H1 (cell line): ENCODE measurements at regions not wholly inside any gene's neighbourhood (a gene's known extent, or its start where the extent isn't known, plus 50 kb on each side); places are given as distances from the start of the nearest gene placed in this dataset.

Source experiments
- CTCF ChIA-PET: fragments of 300-600 bp; sonication (Branson Sonifier 250); formaldehyde crosslinking; loops from one replicate; lab custom pipeline; 2021; ENCODE audit not compliant: partially characterized antibody; lab: Charles Lee
- POLR2A ChIA-PET: fragments of 300-600 bp; sonication (Branson Sonifier 250); formaldehyde crosslinking; loops from one replicate; lab custom pipeline; 2021; ENCODE audit warnings: inconsistent platforms; ENCODE audit not compliant: partially characterized antibody; lab: Charles Lee
- DNase-seq, 2 experiments: peaks; one replicate each; pipeline versions ENCODE4 v3.0.0 to v3.0.0-alpha.2; 2010 to 2022; ENCODE audit warnings: low spot score in 2 of 2, low read depth in 1 of 2, mixed read lengths in 1 of 2
- FAIRE-seq: peaks from 2 replicates; lab custom pipeline; 2011; peaks lifted over from hg19 to GRCh38; lab: Jason Lieb, UNC
- H2AFZ ChIP-seq: 2 replicates; pipeline ENCODE4 v1.8.1; 2012; ENCODE audit warnings: low read length, inconsistent platforms
- H2AK5ac ChIP-seq: 2 replicates; pipeline ENCODE4 v1.6.1; 2013; ENCODE audit warnings: low read depth, low read length
- H2BK120ac ChIP-seq: replicated peaks from 2 replicates; pipeline ENCODE3; 2013; ENCODE audit warnings: low read depth, low read length, inconsistent platforms
- H2BK12ac ChIP-seq: 2 replicates; pipeline ENCODE4 v1.6.1; 2013; ENCODE audit warnings: low read depth, low read length
- H2BK15ac ChIP-seq: 2 replicates; pipeline ENCODE4 v1.6.1; 2013; ENCODE audit warnings: low read length
- H2BK20ac ChIP-seq: 2 replicates; pipeline ENCODE4 v1.6.1; 2013; ENCODE audit warnings: low read length
- H2BK5ac ChIP-seq: 2 replicates; pipeline ENCODE4 v1.6.1; 2013; ENCODE audit warnings: low read depth, low read length
- H3K14ac ChIP-seq: 2 replicates; pipeline ENCODE4 v1.6.1; 2013; ENCODE audit warnings: inconsistent platforms; ENCODE audit not compliant: insufficient read length
- H3K18ac ChIP-seq: 2 replicates; pipeline ENCODE4 v1.6.1; 2013; ENCODE audit warnings: low read length; ENCODE audit errors: extremely low read depth
- H3K23ac ChIP-seq: 2 replicates; pipeline ENCODE4 v1.6.1; 2013; ENCODE audit warnings: inconsistent platforms; ENCODE audit not compliant: insufficient read length
- H3K23me2 ChIP-seq: 2 replicates; pipeline ENCODE4 v1.6.1; 2013; ENCODE audit warnings: low read depth, low read length
- H3K27ac ChIP-seq: 2 replicates; pipeline ENCODE4 v1.6.1; 2011; ENCODE audit warnings: low read depth, low read length, inconsistent platforms
- H3K27me3 ChIP-seq, 4 experiments: replicated peaks in 1 of 4; 1 replicate in 1 of 4; 2 replicates in 3 of 4; pipeline versions ENCODE4 v1.6.1 to v1.8.1; 2011 to 2013; ENCODE audit warnings: low read length in 3 of 4, mild to moderate bottlenecking in 3 of 4, inconsistent platforms in 2 of 4, mixed read lengths in 2 of 4, moderate library complexity in 1 of 4; ENCODE audit not compliant: control insufficient read depth in 3 of 4, insufficient read depth in 3 of 4; ENCODE audit errors: extremely low read depth in 1 of 4
- H3K36me3 ChIP-seq, 4 experiments: 2 replicates each; pipeline versions ENCODE4 v1.6.1 to v1.8.1; 2011 to 2013; ENCODE audit warnings: mild to moderate bottlenecking in 4 of 4, low read length in 3 of 4, moderate library complexity in 2 of 4, control low read depth in 1 of 4, inconsistent platforms in 1 of 4; ENCODE audit not compliant: insufficient read depth in 4 of 4, control insufficient read depth in 2 of 4
- H3K4ac ChIP-seq: replicated peaks from 2 replicates; pipeline ENCODE3; 2013; ENCODE audit warnings: low read length, low read depth, mixed read lengths, inconsistent platforms; ENCODE audit not compliant: insufficient read length
- H3K4me1 ChIP-seq, 4 experiments: replicated peaks in 1 of 4; 1 replicate in 1 of 4; 2 replicates in 3 of 4; pipeline versions ENCODE4 v1.6.1 to v1.8.1; 2011 to 2013; ENCODE audit warnings: low read length in 3 of 4, inconsistent platforms in 2 of 4, mixed read lengths in 1 of 4; ENCODE audit not compliant: insufficient read depth in 4 of 4, control insufficient read depth in 3 of 4
- H3K4me2 ChIP-seq, 2 experiments: 2 replicates each; pipeline versions ENCODE4 v1.6.1 to v1.8.1; 2011 to 2013; ENCODE audit warnings: low read depth in 2 of 2, low read length in 2 of 2, control low read depth in 1 of 2, inconsistent platforms in 1 of 2, mild to moderate bottlenecking in 1 of 2; ENCODE audit not compliant: insufficient read depth in 1 of 2
- H3K4me3 ChIP-seq, 4 experiments: fragments of 200-600, 300-600 bp in 1 of 4; sonication (generic), shearing (Covaris generic), sonication (Bioruptor Twin) in 1 of 4; 2 replicates each; pipeline versions ENCODE4 v1.5.1 to v1.8.1; 2011 to 2016; ENCODE audit warnings: low read length in 4 of 4, low read depth in 3 of 4, control low read depth in 2 of 4, inconsistent platforms in 2 of 4, mild to moderate bottlenecking in 2 of 4, mixed read lengths in 1 of 4, moderate library complexity in 1 of 4; ENCODE audit not compliant: insufficient read depth in 2 of 4; ENCODE audit errors: extremely low read depth in 1 of 4
- H3K56ac ChIP-seq: replicated peaks from 2 replicates; pipeline ENCODE3; 2013; ENCODE audit warnings: low read depth, mild to moderate bottlenecking, mixed read lengths, low read length, inconsistent platforms; ENCODE audit not compliant: insufficient read length
- H3K79me1 ChIP-seq: 2 replicates; pipeline ENCODE4 v1.6.1; 2013; ENCODE audit warnings: low read depth, low read length, control low read depth
- H3K79me2 ChIP-seq, 2 experiments: 2 replicates each; pipeline versions ENCODE4 v1.6.1 to v1.8.1; 2012 to 2013; ENCODE audit warnings: low read length in 2 of 2, mild to moderate bottlenecking in 2 of 2, inconsistent platforms in 1 of 2; ENCODE audit not compliant: insufficient read depth in 2 of 2, control insufficient read depth in 1 of 2
- H3K9ac ChIP-seq, 4 experiments: replicated peaks in 1 of 4; 1 replicate in 1 of 4; 2 replicates in 3 of 4; pipeline versions ENCODE4 v1.6.1 to v1.8.1; 2011 to 2013; ENCODE audit warnings: low read depth in 3 of 4, low read length in 3 of 4, control low read depth in 2 of 4, mild to moderate bottlenecking in 2 of 4, moderate library complexity in 2 of 4, inconsistent platforms in 1 of 4; ENCODE audit errors: extremely low read depth in 1 of 4
- H3K9me3 ChIP-seq, 2 experiments: 2 replicates each; pipeline versions ENCODE4 v1.6.1 to v1.8.1; 2012 to 2013; ENCODE audit warnings: mild to moderate bottlenecking in 2 of 2, moderate library complexity in 2 of 2, control low read depth in 1 of 2, inconsistent platforms in 1 of 2, low read depth in 1 of 2, low read length in 1 of 2, mixed read lengths in 1 of 2; ENCODE audit not compliant: insufficient read depth in 2 of 2
- H4K20me1 ChIP-seq, 2 experiments: replicated peaks in 1 of 2; 2 replicates each; pipeline versions ENCODE3 to v1.8.1; 2011 to 2013; ENCODE audit warnings: inconsistent platforms in 2 of 2, low read length in 2 of 2, mild to moderate bottlenecking in 1 of 2; ENCODE audit not compliant: insufficient read depth in 2 of 2, control insufficient read depth in 1 of 2
- H4K5ac ChIP-seq: 2 replicates; pipeline ENCODE4 v1.6.1; 2013; ENCODE audit warnings: low read length, low read depth, mixed read lengths, inconsistent platforms; ENCODE audit not compliant: insufficient read length
- H4K8ac ChIP-seq: 2 replicates; pipeline ENCODE4 v1.8.0; 2013; ENCODE audit warnings: mild to moderate bottlenecking, moderate library complexity, low read length, inconsistent platforms; ENCODE audit not compliant: insufficient read depth; ENCODE audit errors: extremely low read depth
- H4K91ac ChIP-seq: replicated peaks from 2 replicates; pipeline ENCODE3; 2013; ENCODE audit warnings: low read length, mixed read lengths, inconsistent platforms; ENCODE audit not compliant: insufficient read length
- CHD1 ChIP-seq: IDR thresholded peaks from 2 replicates; pipeline ENCODE4 v1.6.1; 2012; ENCODE audit warnings: low read depth, low read length, improper control_type of control experiment
- CREB1 ChIP-seq: IDR thresholded peaks from 2 replicates; pipeline ENCODE4 v1.6.1; 2012; ENCODE audit warnings: inconsistent platforms
- SRF ChIP-seq: IDR thresholded peaks from 2 replicates; pipeline ENCODE4 v1.6.1; 2011; ENCODE audit warnings: mild to moderate bottlenecking, low read depth, low read length, moderate library complexity
- USF2 ChIP-seq: IDR thresholded peaks from 2 replicates; pipeline ENCODE4 v1.6.1; 2011; ENCODE audit warnings: low read length, improper control_type of control experiment
- WGBS, 2 experiments: shearing (Covaris generic) in 1 of 2; methylation state at CpG; one replicate each; pipeline versions ENCODE4 v1.1.6 to v1.1.7; 2013 to 2015; ENCODE audit warnings: low lambda C conversion rate in 2 of 2, mixed read lengths in 2 of 2, inconsistent platforms in 1 of 2, low coverage in 1 of 2, missing lambda C conversion rate in 1 of 2; ENCODE audit not compliant: insufficient replicate concordance in 2 of 2, insufficient coverage in 1 of 2, insufficient read length in 1 of 2; ENCODE audit errors: extremely low coverage in 1 of 2, missing lambda C conversion rate in 1 of 2; 5-methylcytosine and 5-hydroxymethylcytosine counted together

- H2BK15ac ChIP-seq = no peak overlapping the region
- H3K9me3 ChIP-seq = no peaks in the 10 kb centered on the region
- H2AFZ ChIP-seq = no peak overlapping the region
- no peak overlapping the region for H3K4me2 ChIP-seq
- H4K8ac ChIP-seq = no peak overlapping the region
- no peaks in the 10 kb centered on the region for H3K79me2 ChIP-seq
- no peak overlapping the region for H3K4me3 ChIP-seq
- H4K20me1 ChIP-seq = no peaks in the 10 kb centered on the region
- H2BK120ac ChIP-seq = no peak overlapping the region
- WGBS, 2 experiments = 75% methylated on average over 2 of the region's 2 CpGs; no CpG with 5 or more reads in 1 of the 2 experiments
- no peaks in the 10 kb centered on the region for H3K23me2 ChIP-seq
- no peak overlapping the region for H4K5ac ChIP-seq
- no peak overlapping the region for H3K27ac ChIP-seq
- DNase-seq (no peak), FAIRE-seq (no peak)
- no peak overlapping the region for H3K23ac ChIP-seq
- POLR2A ChIA-PET = no interaction called here
- H2BK12ac ChIP-seq = no peak overlapping the region
- no peaks in the 10 kb centered on the region for H3K79me1 ChIP-seq
- H3K14ac ChIP-seq = no peak overlapping the region
- no peak overlapping the region for H3K56ac ChIP-seq
- H2BK20ac ChIP-seq = no peak overlapping the region
- no peaks in the 10 kb centered on the region for H3K27me3 ChIP-seq
- H3K18ac ChIP-seq = no peak overlapping the region
- no peak for TF ChIP-seq CHD1
- no peak for TF ChIP-seq SRF
- no peak for TF ChIP-seq CREB1
- peak; percentile 38; the same call in 1 of the 2 replicates for TF ChIP-seq USF2
- no peak overlapping the region for H3K9ac ChIP-seq
- no peak overlapping the region for H4K91ac ChIP-seq
- CTCF ChIA-PET = interaction anchor here (1.2 to 1.5 kb wide), 2 partner anchors 57 to 190 kb away, joined by 3 to 5 read pairs; no protein-coding TSS in a partner anchor
- H3K36me3 ChIP-seq = no peaks in the 10 kb centered on the region
- peaks cover 0 to 2% (median 0%) of the 10 kb centered on the region in 4 experiments; a peak in 2 of 7 replicates for H3K4me1 ChIP-seq
- H2AK5ac ChIP-seq = no peak overlapping the region
- no peak overlapping the region for H2BK5ac ChIP-seq
- no peak overlapping the region for H3K4ac ChIP-seq
These were observed 66.5 kb upstream of the TLK1 start for GRCh38 chr2:171227066-171227782.
